IMR-90 (cell line): ENCODE measurements at regions not wholly inside any gene's neighbourhood (a gene's known extent, or its start where the extent isn't known, plus 50 kb on each side); places are given as distances from the start of the nearest gene placed in this dataset.

ENCODE experiments used
- ATAC-seq: fragments of 200-7000 bp; cut with Tn5 transposase; 2 replicates; pipeline ENCODE4 v1.9.1; 2020; ENCODE audit warnings: low read depth, mild to moderate bottlenecking, moderate library complexity
- BruUV-seq: library from RNA; stranded (reverse); fragments of 400-500 nt; replicated peaks from 2 replicates; lab custom pipeline; 2021; lab: Mats Ljungman, UMichigan
- CTCF ChIA-PET: fragments of 300-600 bp; formaldehyde crosslinking; extraction: SDS; loops from one replicate; lab custom pipeline; 2021; ENCODE audit warnings: antibody characterized with exemption; lab: Yijun Ruan, JAX
- POLR2A ChIA-PET: fragments of 300-600 bp; sonication (Branson Sonifier 250); formaldehyde crosslinking; loops from one replicate; lab custom pipeline; 2022; ENCODE audit warnings: antibody characterized with exemption; ENCODE audit not compliant: unreplicated experiment; lab: Charles Lee
- DNase-seq: peaks from one replicate; pipeline ENCODE4 v3.0.0; 2013
- H2AFZ ChIP-seq: replicated peaks from 2 replicates; pipeline ENCODE3; 2013; ENCODE audit warnings: low read length, mild to moderate bottlenecking; ENCODE audit not compliant: poor library complexity
- H2AK5ac ChIP-seq: 2 replicates; pipeline ENCODE4 v1.6.1; 2013; ENCODE audit warnings: low read depth, low read length, inconsistent platforms
- H2AK9ac ChIP-seq: replicated peaks from 2 replicates; pipeline ENCODE3; 2013; ENCODE audit warnings: mild to moderate bottlenecking, low read depth, low read length, moderate library complexity; ENCODE audit not compliant: poor library complexity
- H2BK120ac ChIP-seq: 2 replicates; pipeline ENCODE4 v1.6.1; 2013; ENCODE audit warnings: low read depth, low read length, inconsistent platforms
- H2BK15ac ChIP-seq: 3 replicates; pipeline ENCODE4 v1.6.1; 2013; ENCODE audit warnings: low read depth, low read length, inconsistent platforms
- H2BK20ac ChIP-seq: 2 replicates; pipeline ENCODE4 v1.6.1; 2013; ENCODE audit warnings: low read depth, mild to moderate bottlenecking, inconsistent platforms, low read length, moderate library complexity
- H2BK5ac ChIP-seq: 2 replicates; pipeline ENCODE4 v1.6.1; 2013; ENCODE audit warnings: mild to moderate bottlenecking, low read depth, low read length, inconsistent platforms; ENCODE audit not compliant: poor library complexity, severe bottlenecking
- H3K14ac ChIP-seq: replicated peaks from 2 replicates; pipeline ENCODE4 v1.6.1; 2013; ENCODE audit warnings: low read depth, low read length, inconsistent platforms
- H3K18ac ChIP-seq: 2 replicates; pipeline ENCODE4 v1.6.1; 2013; ENCODE audit warnings: low read depth, low read length, control low read depth
- H3K23ac ChIP-seq: 2 replicates; pipeline ENCODE4 v1.6.1; 2013; ENCODE audit warnings: low read depth, low read length, inconsistent platforms
- H3K27ac ChIP-seq: 2 replicates; pipeline ENCODE4 v1.5.1; 2013; ENCODE audit warnings: mild to moderate bottlenecking, control low read depth, low read length; ENCODE audit not compliant: insufficient read depth
- H3K27me3 ChIP-seq: 2 replicates; pipeline ENCODE4 v1.6.1; 2013; ENCODE audit warnings: low read length; ENCODE audit not compliant: control insufficient read depth, insufficient read depth
- H3K36me3 ChIP-seq: 2 replicates; pipeline ENCODE4 v1.6.1; 2013; ENCODE audit warnings: low read length, mixed read lengths; ENCODE audit not compliant: control insufficient read depth, insufficient read depth
- H3K4ac ChIP-seq: 2 replicates; pipeline ENCODE4 v1.6.1; 2013; ENCODE audit warnings: low read depth, low read length, inconsistent platforms
- H3K4me1 ChIP-seq: 2 replicates; pipeline ENCODE4 v1.6.1; 2013; ENCODE audit warnings: low read length, mixed read lengths; ENCODE audit not compliant: control insufficient read depth, insufficient read depth
- H3K4me2 ChIP-seq: 2 replicates; pipeline ENCODE4 v1.6.1; 2013; ENCODE audit warnings: low read depth, mild to moderate bottlenecking, control low read depth, low read length, moderate library complexity
- H3K4me3 ChIP-seq: 2 replicates; pipeline ENCODE4 v1.5.1; 2013; ENCODE audit warnings: low read depth, mild to moderate bottlenecking, control low read depth, low read length, moderate library complexity; ENCODE audit not compliant: insufficient read depth
- H3K56ac ChIP-seq: 2 replicates; pipeline ENCODE4 v1.6.1; 2013; ENCODE audit warnings: low read length, inconsistent platforms; ENCODE audit not compliant: insufficient read depth; ENCODE audit errors: extremely low read depth
- H3K79me1 ChIP-seq, 2 experiments: 2 replicates each; pipeline ENCODE4 v1.6.1; 2013; ENCODE audit warnings: low read length in 2 of 2, inconsistent platforms in 1 of 2, low read depth in 1 of 2
- H3K9ac ChIP-seq: 2 replicates; pipeline ENCODE4 v1.6.1; 2013; ENCODE audit warnings: low read depth, low read length, control low read depth
- H3K9me1 ChIP-seq: 2 replicates; pipeline ENCODE4 v1.6.1; 2013; ENCODE audit warnings: low read length, inconsistent platforms; ENCODE audit not compliant: insufficient read depth
- H3K9me3 ChIP-seq: 2 replicates; pipeline ENCODE4 v1.6.1; 2013; ENCODE audit warnings: low read length; ENCODE audit not compliant: control insufficient read depth, insufficient read depth
- H4K20me1 ChIP-seq: 2 replicates; pipeline ENCODE4 v1.6.1; 2013; ENCODE audit warnings: low read length, inconsistent platforms; ENCODE audit not compliant: insufficient read depth
- H4K5ac ChIP-seq: 2 replicates; pipeline ENCODE4 v1.6.1; 2013; ENCODE audit warnings: mild to moderate bottlenecking, low read depth, low read length, control low read depth
- H4K8ac ChIP-seq, 2 experiments: 2 replicates each; pipeline ENCODE4 v1.6.1; 2013; ENCODE audit warnings: low read depth in 2 of 2, low read length in 2 of 2, control low read depth in 1 of 2, inconsistent platforms in 1 of 2
- H4K91ac ChIP-seq: 2 replicates; pipeline ENCODE4 v1.6.1; 2013; ENCODE audit warnings: low read depth, low read length, inconsistent platforms; ENCODE audit not compliant: insufficient read depth
- CEBPB ChIP-seq: IDR thresholded peaks from 2 replicates; pipeline ENCODE4 v1.6.1; 2012; ENCODE audit warnings: low read depth, low read length, improper control_type of control experiment
- CHD1 ChIP-seq: IDR thresholded peaks from 2 replicates; pipeline ENCODE4 v1.6.1; 2012; ENCODE audit warnings: low read depth, low read length, improper control_type of control experiment
- CTCF ChIP-seq: conservative IDR thresholded peaks from 2 replicates; pipeline ENCODE4 v1.5.1; 2012; ENCODE audit warnings: mild to moderate bottlenecking, low read depth, low read length, improper control_type of control experiment
- FOS ChIP-seq: fragments of 150-350 bp; IDR thresholded peaks from 2 replicates; pipeline ENCODE4 v1.6.1; 2016; ENCODE audit warnings: low read depth, low read length
- MAZ ChIP-seq: IDR thresholded peaks from 2 replicates; pipeline ENCODE4 v1.6.1; 2012; ENCODE audit warnings: low read depth, mild to moderate bottlenecking, low read length, improper control_type of control experiment, moderate library complexity, borderline replicate concordance
- RCOR1 ChIP-seq: IDR thresholded peaks from 2 replicates; pipeline ENCODE4 v1.6.1; 2012; ENCODE audit warnings: mild to moderate bottlenecking, low read length, improper control_type of control experiment; ENCODE audit not compliant: insufficient replicate concordance
- RFX5 ChIP-seq: IDR thresholded peaks from 2 replicates; pipeline ENCODE4 v1.8.0; 2012; ENCODE audit warnings: low read depth, mild to moderate bottlenecking, low read length, moderate library complexity
- WGBS, 2 experiments: methylation state at CpG; one replicate each; pipeline versions ENCODE4 v1.1.5 to v1.1.7; 2013; ENCODE audit warnings: missing lambda C conversion rate in 2 of 2; ENCODE audit not compliant: insufficient read length in 1 of 2; ENCODE audit errors: extremely low coverage in 2 of 2; 5-methylcytosine and 5-hydroxymethylcytosine counted together
- dilution Hi-C: fragments of 300-500 bp; cut with HindIII; formaldehyde crosslinking; loops from one replicate; pipeline ENCODE4 v1.14.3; 2018; ENCODE audit warnings: low sequenced_read_pairs; ENCODE audit not compliant: unreplicated experiment
- in situ Hi-C: fragments of 300-500 bp; cut with MboI; formaldehyde crosslinking; loops from 3 replicates; pipeline ENCODE4 v1.14.3; 2019; ENCODE audit warnings: low sequenced_read_pairs, inconsistent platforms, mixed read lengths
- intact Hi-C: fragments of 100-400 bp; cut with micrococcal nuclease; formaldehyde crosslinking; loops from 2 replicates; pipeline ENCODE4 v1.10.0; 2022
- TF ChIP-seq, protein P1 (sequence below): fragments of 150-350 bp; IDR thresholded peaks from 2 replicates; pipeline ENCODE4 v1.6.1; 2017; ENCODE audit warnings: mild to moderate bottlenecking, antibody characterized with exemption, low read length, low read depth

DNA sequence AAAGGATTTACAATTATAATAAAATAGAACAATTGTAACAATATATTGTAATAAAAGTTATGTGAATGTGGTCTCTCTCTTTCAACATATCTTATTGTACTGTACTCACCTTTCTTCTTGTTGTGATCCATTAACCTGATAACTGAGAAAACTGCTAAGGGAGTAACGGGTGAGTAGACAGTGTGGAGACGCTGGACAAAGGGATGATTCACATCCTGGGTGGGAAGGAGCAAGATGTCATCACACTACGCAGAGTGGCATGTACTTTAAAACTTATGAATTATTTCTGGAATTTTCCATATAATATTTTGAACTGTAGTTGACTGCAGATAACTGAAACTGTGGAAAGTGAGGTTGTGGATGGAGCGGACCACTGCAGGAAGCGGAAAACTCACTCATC, 91.2 kb upstream of the PLPP4 start:
- Histone ChIP-seq H3K14ac (no peak overlapping the region), H2BK5ac (no peak overlapping the region), H2AK9ac (no peak overlapping the region), H3K4me2 (no peak overlapping the region), H3K23ac (no peak overlapping the region), H3K4ac (no peak overlapping the region), H3K9me3 (peaks cover 26% of the 10 kb centered on the region), H3K27ac (no peak overlapping the region), H4K5ac (no peak overlapping the region), H4K91ac (no peak overlapping the region), H4K20me1 (no peaks in the 10 kb centered on the region), H2AK5ac (no peak overlapping the region), H3K9me1 (no peaks in the 10 kb centered on the region), H2BK20ac (no peak overlapping the region), H3K79me1 (no peaks in the 10 kb centered on the region), H4K8ac (no peak overlapping the region), H3K36me3 (no peaks in the 10 kb centered on the region), H2BK15ac (no peak overlapping the region), H3K56ac (no peak overlapping the region), H3K9ac (no peak overlapping the region), H2BK120ac (no peak overlapping the region), H3K4me3 (no peak overlapping the region), H3K27me3 (no peaks in the 10 kb centered on the region), H3K4me1 (no peaks in the 10 kb centered on the region), H2AFZ (no peak overlapping the region), H3K18ac (no peak overlapping the region)
- POLR2A ChIA-PET = no interaction called here
- no TSS peak for BruUV-seq
- in situ Hi-C loops (no loop called here), intact Hi-C loops (no loop called here), dilution Hi-C loops (no loop called here)
- WGBS, 2 experiments = no CpG with 5 or more reads among the region's 5 CpGs
- TF ChIP-seq CTCF (no peak), FOS (no peak), RFX5 (no peak), RCOR1 (no peak), CHD1 (no peak), CEBPB (no peak), MAZ (no peak)
- TF ChIP-seq, protein P1, sequence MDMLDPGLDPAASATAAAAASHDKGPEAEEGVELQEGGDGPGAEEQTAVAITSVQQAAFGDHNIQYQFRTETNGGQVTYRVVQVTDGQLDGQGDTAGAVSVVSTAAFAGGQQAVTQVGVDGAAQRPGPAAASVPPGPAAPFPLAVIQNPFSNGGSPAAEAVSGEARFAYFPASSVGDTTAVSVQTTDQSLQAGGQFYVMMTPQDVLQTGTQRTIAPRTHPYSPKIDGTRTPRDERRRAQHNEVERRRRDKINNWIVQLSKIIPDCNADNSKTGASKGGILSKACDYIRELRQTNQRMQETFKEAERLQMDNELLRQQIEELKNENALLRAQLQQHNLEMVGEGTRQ = no peak
- CTCF ChIA-PET = no interaction called here
- ATAC-seq = no peak
- DNase-seq = no peak
